PC-3 (cell line): ENCODE measurements at regions not wholly inside any gene's neighbourhood (a gene's known extent, or its start where the extent isn't known, plus 50 kb on each side); places are given as distances from the start of the nearest gene placed in this dataset.
A peak's percentile ranks its signal among the peaks of the same experiment; 100 is the strongest.

Source experiments
- ATAC-seq: fragments of 200-7000 bp; cut with Tn5 transposase; 2 replicates; pipeline ENCODE4 v1.9.1; 2020; ENCODE audit warnings: mild to moderate bottlenecking, moderate library complexity
- BruUV-seq: library from RNA; stranded (reverse); fragments of 400-500 nt; replicated peaks from 2 replicates; lab custom pipeline; 2021; lab: Mats Ljungman, UMichigan
- CTCF ChIA-PET: fragments of 300-600 bp; sonication (Branson Sonifier 250); formaldehyde crosslinking; loops from one replicate; lab custom pipeline; 2022; ENCODE audit warnings: antibody characterized with exemption; lab: Charles Lee
- POLR2A ChIA-PET: fragments of 300-600 bp; sonication (Branson Sonifier 250); formaldehyde crosslinking; loops from one replicate; lab custom pipeline; 2022; ENCODE audit warnings: antibody characterized with exemption; ENCODE audit not compliant: unreplicated experiment; lab: Charles Lee
- DNase-seq: peaks from one replicate; pipeline ENCODE4 v3.0.0-alpha.2; 2015
- H2AFZ ChIP-seq: fragments of 300-600 bp; sonication (generic); 2 replicates; pipeline ENCODE4 v1.6.0; 2016; ENCODE audit warnings: antibody characterized with exemption, low read length
- H3F3A ChIP-seq: fragments of 300-600 bp; sonication (generic); one replicate; pipeline ENCODE4 v1.6.0; 2017; ENCODE audit warnings: antibody characterized with exemption, low read length, control low read depth, mild to moderate bottlenecking; ENCODE audit not compliant: unreplicated experiment
- H3K27ac ChIP-seq: fragments of 300-600 bp; sonication (generic); 2 replicates; pipeline ENCODE4 v1.5.1; 2016; ENCODE audit warnings: mild to moderate bottlenecking, low read length
- H3K27me3 ChIP-seq: fragments of 300-600 bp; sonication (generic); 2 replicates; pipeline ENCODE4 v1.6.1; 2016; ENCODE audit warnings: low read length, mixed read lengths
- H3K36me3 ChIP-seq: fragments of 300-600 bp; sonication (generic); 2 replicates; pipeline ENCODE4 v1.6.1; 2016; ENCODE audit warnings: low read depth, mixed run types, low read length, mixed read lengths
- H3K4me1 ChIP-seq: fragments of 300-600 bp; sonication (generic); 2 replicates; pipeline ENCODE4 v1.5.1; 2016; ENCODE audit warnings: low read length; ENCODE audit not compliant: insufficient read depth
- H3K4me2 ChIP-seq: fragments of 300-600 bp; sonication (generic); 2 replicates; pipeline ENCODE4 v1.6.0; 2016; ENCODE audit warnings: low read length
- H3K4me3 ChIP-seq: fragments of 300-600 bp; sonication (generic); 2 replicates; pipeline ENCODE4 v1.5.1; 2016; ENCODE audit warnings: mild to moderate bottlenecking, low read length, mixed read lengths
- H3K79me2 ChIP-seq: fragments of 300-600 bp; sonication (generic); 2 replicates; pipeline ENCODE4 v1.6.1; 2017; ENCODE audit warnings: low read length, mixed read lengths
- H3K9ac ChIP-seq: fragments of 300-600 bp; sonication (generic); 2 replicates; pipeline ENCODE4 v1.6.0; 2016; ENCODE audit warnings: mild to moderate bottlenecking, low read length
- H3K9me2 ChIP-seq: fragments of 300-600 bp; sonication (generic); replicated peaks from 2 replicates; pipeline ENCODE4 v1.6.1; 2016; ENCODE audit warnings: mixed run types, low read length, mixed read lengths
- H3K9me3 ChIP-seq: fragments of 300-600 bp; sonication (generic); 2 replicates; pipeline ENCODE4 v1.6.1; 2016; ENCODE audit warnings: low read length, mixed read lengths
- H4K20me1 ChIP-seq: fragments of 300-600 bp; sonication (generic); 2 replicates; pipeline ENCODE4 v1.6.1; 2016; ENCODE audit warnings: low read length, mixed read lengths
- CTCF ChIP-seq: fragments of 300-600 bp; sonication (generic); conservative IDR thresholded peaks from 2 replicates; pipeline ENCODE4 v1.5.1; 2017; ENCODE audit warnings: antibody characterized with exemption, low read depth, mild to moderate bottlenecking, low read length
- EZH2 ChIP-seq: fragments of 300-600 bp; sonication (generic); IDR thresholded peaks from one replicate; pipeline ENCODE4 v1.6.1; 2017; ENCODE audit warnings: antibody characterized with exemption, mild to moderate bottlenecking, low read length; ENCODE audit not compliant: unreplicated experiment
- EZH2phosphoT487 ChIP-seq: fragments of 300-600 bp; sonication (generic); IDR thresholded peaks from 2 replicates; pipeline ENCODE4 v1.6.1; 2018; ENCODE audit warnings: mild to moderate bottlenecking, antibody characterized with exemption, low read length, borderline replicate concordance
- intact Hi-C: fragments of 100-400 bp; cut with micrococcal nuclease; formaldehyde crosslinking; loops from 2 replicates; pipeline ENCODE4 v1.9.0; 2023

- H3K4me3 ChIP-seq = no peak overlapping the region
- H3K36me3 ChIP-seq = no peaks in the 10 kb centered on the region
- H3K79me2 ChIP-seq = no peaks in the 10 kb centered on the region
- no TSS peak for BruUV-seq
- ChIA-PET POLR2A (no interaction called here), CTCF (interaction anchor here (0.6 kb wide), 1 partner anchor 806 kb away, joined by 4 read pairs; no protein-coding TSS in a partner anchor)
- DNase-seq (no peak), ATAC-seq (no peak)
- intact Hi-C loops = loop anchor here (10.0 kb wide), 1 partner anchor 609 kb away; no protein-coding TSS in a partner anchor
- H3K9ac ChIP-seq = no peak overlapping the region
- TF ChIP-seq EZH2 (no peak), EZH2phosphoT487 (no peak), CTCF (no peak)
- H3K4me1 ChIP-seq = no peaks in the 10 kb centered on the region
- H3F3A ChIP-seq = no peaks in the 10 kb centered on the region
- no peaks in the 10 kb centered on the region for H3K9me3 ChIP-seq
- no peaks in the 10 kb centered on the region for H3K9me2 ChIP-seq
- H2AFZ ChIP-seq = no peak overlapping the region
- H3K4me2 ChIP-seq = no peak overlapping the region
- no peaks in the 10 kb centered on the region for H4K20me1 ChIP-seq
- no peak overlapping the region for H3K27ac ChIP-seq
- H3K27me3 ChIP-seq = no peaks in the 10 kb centered on the region
Observed at GRCh38 chr2:167345559-167345958, 457.3 kb downstream of the XIRP2 start.

GRCh38 chr2:167342769-167343168 is 454.5 kb downstream of the XIRP2 start:
- ChIA-PET POLR2A (interaction anchor here (0.6 kb wide), 1 partner anchor 66 kb away, joined by 7 read pairs; no protein-coding TSS in a partner anchor), CTCF (interaction anchor here (0.5 to 1.2 kb wide), 7 partner anchors 69 to 1350 kb away, joined by 3 to 4 read pairs (median 3); no protein-coding TSS in a partner anchor)
- Histone ChIP-seq H3K9ac (no peak overlapping the region), H2AFZ (no peak overlapping the region), H3K79me2 (no peaks in the 10 kb centered on the region), H3K27ac (no peak overlapping the region), H3K36me3 (no peaks in the 10 kb centered on the region), H3K4me3 (no peak overlapping the region), H4K20me1 (no peaks in the 10 kb centered on the region), H3F3A (no peaks in the 10 kb centered on the region), H3K27me3 (no peaks in the 10 kb centered on the region), H3K4me1 (no peaks in the 10 kb centered on the region), H3K9me3 (no peaks in the 10 kb centered on the region), H3K4me2 (no peak overlapping the region), H3K9me2 (no peaks in the 10 kb centered on the region)
- TF ChIP-seq CTCF = peak; percentile 52
- TF ChIP-seq EZH2 = no peak
- no peak for TF ChIP-seq EZH2phosphoT487
- no peak; the same call in 1 of the 2 replicates for ATAC-seq
- BruUV-seq = no TSS peak
- intact Hi-C loops = loop anchor here (5.0 to 10.0 kb wide), 2 partner anchors 70 to 612 kb away; no protein-coding TSS in a partner anchor
- DNase-seq = peak; percentile 23

- no peak overlapping the region for H3K9ac ChIP-seq
- H2AFZ ChIP-seq = no peak overlapping the region
- no peaks in the 10 kb centered on the region for H3K27me3 ChIP-seq
- DNase-seq (no peak), ATAC-seq (no peak)
- no peaks in the 10 kb centered on the region for H4K20me1 ChIP-seq
- intact Hi-C loops = loop anchor here (5.0 to 10.0 kb wide), 2 partner anchors 72 to 614 kb away; no protein-coding TSS in a partner anchor
- no peak overlapping the region for H3K27ac ChIP-seq
- no peak overlapping the region for H3K4me2 ChIP-seq
- H3K36me3 ChIP-seq = no peaks in the 10 kb centered on the region
- CTCF ChIA-PET = no interaction called here
- H3K79me2 ChIP-seq = no peaks in the 10 kb centered on the region
- no peak overlapping the region for H3K4me3 ChIP-seq
- no peaks in the 10 kb centered on the region for H3F3A ChIP-seq
- BruUV-seq = no TSS peak
- TF ChIP-seq EZH2phosphoT487 (no peak), CTCF (no peak), EZH2 (no peak)
- peaks cover 10% of the 10 kb centered on the region for H3K4me1 ChIP-seq
- no peaks in the 10 kb centered on the region for H3K9me3 ChIP-seq
- no peaks in the 10 kb centered on the region for H3K9me2 ChIP-seq
- POLR2A ChIA-PET = no interaction called here
Observed at GRCh38 chr2:167340322-167340721, 452.0 kb downstream of the XIRP2 start.
